ENCODE measurements at regions not wholly inside any gene's neighbourhood (a gene's known extent, or its start where the extent isn't known, plus 50 kb on each side); places are given as distances from the start of the nearest gene placed in this dataset.
"Not testable (repeated sequence)": the region's sequence is repeated elsewhere in the genome, so short reads cannot be mapped to it uniquely, and the experiment has no call there.

- H3K27ac ChIP-seq: no peak overlapping the region
- TF ChIP-seq ZFX (IDR thresholded peaks at IDR 0.05; ENCODE audit: borderline replicate concordance) (no peak), CTCF (IDR thresholded peaks at IDR 0.05) (no peak)
Observed at GRCh38 chr14:38556252-38556651, 300.4 kb upstream of the CLEC14A start.

GRCh38 chr14:38554026-38554425 lies 298.1 kb upstream of the CLEC14A start:
- TF ChIP-seq ZFX (IDR thresholded peaks at IDR 0.05; ENCODE audit: borderline replicate concordance): no peak
- no peak for TF ChIP-seq CTCF (IDR thresholded peaks at IDR 0.05)
- H3K27ac ChIP-seq: no peak overlapping the region

- TF ChIP-seq ZFX (IDR thresholded peaks at IDR 0.05; ENCODE audit: borderline replicate concordance) (no peak), CTCF (IDR thresholded peaks at IDR 0.05) (no peak)
- H3K27ac ChIP-seq: no peak overlapping the region
Observed at GRCh38 chr14:38553586-38553985, 297.7 kb upstream of the CLEC14A start.

GRCh38 chr14:38549564-38549963 lies 293.7 kb upstream of the CLEC14A start:
- no peak overlapping the region for H3K27ac ChIP-seq
- TF ChIP-seq ZFX (IDR thresholded peaks at IDR 0.05; ENCODE audit: borderline replicate concordance): no peak
- TF ChIP-seq CTCF (IDR thresholded peaks at IDR 0.05): no peak

GRCh38 chr14:38547961-38548490 lies 292.1 kb upstream of the CLEC14A start:
- H3K27ac ChIP-seq: no peak overlapping the region
- TF ChIP-seq CTCF (IDR thresholded peaks at IDR 0.05): no peak
- TF ChIP-seq ZFX (IDR thresholded peaks at IDR 0.05; ENCODE audit: borderline replicate concordance): no peak

- TF ChIP-seq CTCF (IDR thresholded peaks at IDR 0.05) (no peak), ZFX (IDR thresholded peaks at IDR 0.05; ENCODE audit: borderline replicate concordance) (no peak)
- H3K27ac ChIP-seq: no peak overlapping the region
Observed at GRCh38 chr14:38546932-38547551, 291.1 kb upstream of the CLEC14A start.

GRCh38 chr14:38544776-38545175 lies 288.9 kb upstream of the CLEC14A start:
- TF ChIP-seq ZFX (IDR thresholded peaks at IDR 0.05; ENCODE audit: borderline replicate concordance) (no peak), CTCF (IDR thresholded peaks at IDR 0.05) (no peak)
- no peak overlapping the region for H3K27ac ChIP-seq

GRCh38 chr14:38543851-38544250 lies 288.0 kb upstream of the CLEC14A start:
- not testable (repeated sequence) for H3K27ac ChIP-seq

GRCh38 chr14:38538053-38538452 lies 282.2 kb upstream of the CLEC14A start:
- not testable (repeated sequence) for H3K27ac ChIP-seq

Data from 22Rv1 (cell line).